Mucosa of descending colon (tissue), 3 donors: ENCODE measurements at regions not wholly inside any gene's neighbourhood (a gene's known extent, or its start where the extent isn't known, plus 50 kb on each side); places are given as distances from the start of the nearest gene placed in this dataset.
"Not testable (repeated sequence)": the region's sequence is repeated elsewhere in the genome, so short reads cannot be mapped to it uniquely, and the experiment has no call there.

ENCODE experiments used
- ATAC-seq: fragments of 200-7000 bp; cut with Tn5 transposase; one replicate; pipeline ENCODE4 v1.9.1; 2020; ENCODE audit warnings: mild to moderate bottlenecking, moderate library complexity
- DNase-seq, 3 donors: peaks; one replicate each; pipeline ENCODE4 v3.0.0-alpha.2; 2020
- H3K36me3 ChIP-seq: fragments of 200-600 bp; one replicate; pipeline ENCODE4 v1.8.0; 2021; ENCODE audit warnings: low read depth, mild to moderate bottlenecking
- H3K4me1 ChIP-seq: fragments of 200-600 bp; one replicate; pipeline ENCODE4 v1.8.0; 2021; ENCODE audit warnings: low read depth, mild to moderate bottlenecking
- H3K4me3 ChIP-seq: fragments of 200-600 bp; one replicate; pipeline ENCODE4 v1.8.0; 2021; ENCODE audit warnings: mild to moderate bottlenecking
- H3K9me3 ChIP-seq: fragments of 200-600 bp; one replicate; pipeline ENCODE4 v1.8.0; 2021; ENCODE audit warnings: mild to moderate bottlenecking
- intact Hi-C, 2 donors: fragments of 100-400 bp; cut with DNase I in 1 of 2; cut with micrococcal nuclease in 1 of 2; formaldehyde crosslinking; loops; one replicate each; pipeline versions ENCODE4 v1.11.0 to v1.11.1; 2022; cut with DNase I, micrococcal nuclease
- TF ChIP-seq, protein P1 (sequence below): fragments of 200-600 bp; IDR thresholded peaks from one replicate; pipeline ENCODE4 v1.8.0; 2022; ENCODE audit warnings: antibody characterized with exemption, mild to moderate bottlenecking
- donor health status: DM: no; HTN: no; CAD: no; lungs with moderate emphysema.
- donor health status: DM: no; HTN: no; CAD: no.
- donor health status: DM: no; HTN: yes; CAD: no.

DNA sequence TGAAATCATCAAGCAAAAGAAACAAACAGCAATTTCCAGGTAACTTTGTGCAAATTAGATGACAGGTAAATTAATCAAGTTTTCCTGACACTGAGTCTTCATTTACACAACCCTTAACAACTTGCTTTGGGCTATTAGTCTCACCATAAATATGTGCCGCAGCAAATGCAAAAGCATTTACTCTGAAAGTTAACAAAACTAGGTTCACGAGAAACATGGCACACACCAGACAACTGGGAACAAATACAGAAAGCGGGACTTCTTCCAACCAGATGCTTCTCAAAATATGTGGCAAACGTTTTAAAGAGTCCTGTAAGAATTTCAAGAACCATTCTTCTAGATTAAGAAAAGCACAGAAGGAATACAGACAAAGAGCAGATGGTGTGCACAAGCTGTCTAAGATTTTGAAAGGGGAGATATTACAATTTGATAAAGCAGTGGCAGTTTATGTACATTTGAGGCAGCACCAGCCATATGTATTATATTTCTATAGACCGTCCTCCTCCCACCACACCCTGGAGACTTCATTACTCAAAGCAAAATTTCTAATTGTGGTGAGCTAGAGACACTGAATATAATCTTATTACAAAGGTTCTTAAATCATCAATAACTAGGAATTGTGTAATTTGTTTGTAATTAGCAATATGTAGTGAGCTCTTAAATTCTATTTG is 192.5 kb upstream of the ADAMTS3 start:
- ATAC-seq (no peak), DNase-seq (no peak)
- TF ChIP-seq, protein P1, sequence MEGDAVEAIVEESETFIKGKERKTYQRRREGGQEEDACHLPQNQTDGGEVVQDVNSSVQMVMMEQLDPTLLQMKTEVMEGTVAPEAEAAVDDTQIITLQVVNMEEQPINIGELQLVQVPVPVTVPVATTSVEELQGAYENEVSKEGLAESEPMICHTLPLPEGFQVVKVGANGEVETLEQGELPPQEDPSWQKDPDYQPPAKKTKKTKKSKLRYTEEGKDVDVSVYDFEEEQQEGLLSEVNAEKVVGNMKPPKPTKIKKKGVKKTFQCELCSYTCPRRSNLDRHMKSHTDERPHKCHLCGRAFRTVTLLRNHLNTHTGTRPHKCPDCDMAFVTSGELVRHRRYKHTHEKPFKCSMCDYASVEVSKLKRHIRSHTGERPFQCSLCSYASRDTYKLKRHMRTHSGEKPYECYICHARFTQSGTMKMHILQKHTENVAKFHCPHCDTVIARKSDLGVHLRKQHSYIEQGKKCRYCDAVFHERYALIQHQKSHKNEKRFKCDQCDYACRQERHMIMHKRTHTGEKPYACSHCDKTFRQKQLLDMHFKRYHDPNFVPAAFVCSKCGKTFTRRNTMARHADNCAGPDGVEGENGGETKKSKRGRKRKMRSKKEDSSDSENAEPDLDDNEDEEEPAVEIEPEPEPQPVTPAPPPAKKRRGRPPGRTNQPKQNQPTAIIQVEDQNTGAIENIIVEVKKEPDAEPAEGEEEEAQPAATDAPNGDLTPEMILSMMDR: no peak
- Histone ChIP-seq H3K9me3 (no peaks in the 10 kb centered on the region), H3K4me1 (no peaks in the 10 kb centered on the region), H3K36me3 (no peaks in the 10 kb centered on the region), H3K4me3 (no peak overlapping the region)
- intact Hi-C loops: no loop called here

DNA sequence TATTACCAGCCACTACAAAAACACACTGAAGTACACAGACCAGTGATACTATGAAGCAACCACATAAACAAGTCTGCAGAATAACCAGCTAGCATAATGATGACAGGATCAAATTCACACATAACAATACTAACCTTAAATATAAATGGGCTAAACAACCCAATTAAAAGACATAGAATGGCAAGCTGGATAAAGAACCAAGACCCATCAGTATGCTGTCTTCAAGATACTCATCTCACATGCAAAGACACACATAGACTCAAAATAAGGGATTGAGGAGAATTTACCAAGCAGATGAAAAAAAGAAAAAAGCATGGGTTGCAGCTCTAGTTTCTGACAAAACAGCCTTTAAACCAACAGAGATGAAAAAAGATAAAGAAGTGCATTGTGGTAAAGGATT is 184.4 kb upstream of the ADAMTS3 start:
- H3K4me3 ChIP-seq, DNase-seq, H3K36me3 ChIP-seq, H3K4me1 ChIP-seq, intact Hi-C loops, ATAC-seq: not testable (repeated sequence)
- H3K9me3 ChIP-seq: peaks cover 16% of the 10 kb centered on the region

DNA sequence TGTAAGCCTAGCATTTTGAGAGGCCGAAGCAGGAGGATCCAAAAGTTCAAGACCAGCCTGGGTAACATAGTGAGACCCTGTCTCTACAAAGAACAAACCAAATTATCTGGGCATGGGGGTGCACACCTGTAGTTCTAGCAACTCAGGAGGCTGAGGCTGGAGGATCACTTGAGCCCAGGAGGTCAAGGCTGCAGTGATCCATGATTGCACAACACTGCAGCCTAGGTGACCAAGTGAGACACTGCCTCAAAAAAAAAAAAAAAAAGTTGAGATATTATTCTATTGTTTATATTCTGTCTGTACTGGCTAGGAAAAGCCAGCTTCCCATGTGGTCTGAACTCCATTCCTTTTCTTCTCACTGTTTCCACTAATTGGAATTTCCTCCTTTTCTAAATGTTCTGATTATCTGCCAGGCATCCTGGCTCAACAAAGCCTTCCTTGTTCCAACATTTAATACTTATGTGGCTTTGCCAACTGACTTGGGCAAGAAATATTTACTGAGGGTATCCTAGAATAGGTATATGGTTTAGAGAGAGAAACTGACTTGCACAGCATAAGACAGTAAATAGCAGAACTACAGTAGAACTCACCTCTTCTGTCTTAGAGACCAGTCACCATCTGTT is 175.2 kb upstream of the ADAMTS3 start:
- ATAC-seq (no peak), DNase-seq (no peak)
- no peak overlapping the region for H3K4me3 ChIP-seq
- no peaks in the 10 kb centered on the region for H3K4me1 ChIP-seq
- H3K36me3 ChIP-seq: no peaks in the 10 kb centered on the region
- intact Hi-C loops: no loop called here
- TF ChIP-seq, protein P1: no peak
- H3K9me3 ChIP-seq: no peaks in the 10 kb centered on the region

- no peak overlapping the region for H3K4me3 ChIP-seq
- H3K4me1 ChIP-seq: no peaks in the 10 kb centered on the region
- DNase-seq (no peak), ATAC-seq (no peak)
- H3K36me3 ChIP-seq: no peaks in the 10 kb centered on the region
- intact Hi-C loops: no loop called here
- TF ChIP-seq, protein P1: no peak
- H3K9me3 ChIP-seq: no peaks in the 10 kb centered on the region
These were observed 174.1 kb upstream of the ADAMTS3 start for GRCh38 chr4:72743078-72743477.

DNA sequence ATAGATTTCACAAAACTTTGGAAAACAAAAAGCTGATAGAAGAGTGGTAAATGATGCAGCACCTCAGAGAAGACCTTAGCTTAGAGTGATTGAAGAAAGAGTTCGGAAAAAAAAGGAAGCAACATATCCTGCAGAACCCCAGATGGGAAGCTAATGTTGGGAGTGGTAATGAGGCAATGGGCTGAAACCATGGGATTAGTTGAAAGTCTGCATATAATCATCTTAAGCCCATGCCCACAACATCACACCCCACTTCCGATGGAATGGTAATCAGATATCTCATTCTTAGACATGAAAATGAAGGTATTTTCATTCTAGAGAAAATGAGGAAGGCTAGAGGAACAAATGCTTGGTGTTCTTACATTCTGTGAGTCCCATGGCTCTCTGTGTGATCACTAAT is 146.3 kb upstream of the ADAMTS3 start:
- Histone ChIP-seq H3K4me3 (no peak overlapping the region), H3K36me3 (no peaks in the 10 kb centered on the region), H3K9me3 (no peaks in the 10 kb centered on the region), H3K4me1 (no peaks in the 10 kb centered on the region)
- ATAC-seq (no peak), DNase-seq (no peak)
- TF ChIP-seq, protein P1: no peak
- intact Hi-C loops: no loop called here

- no peaks in the 10 kb centered on the region for H3K4me1 ChIP-seq
- H3K9me3 ChIP-seq: no peaks in the 10 kb centered on the region
- H3K36me3 ChIP-seq: no peaks in the 10 kb centered on the region
- ATAC-seq: no peak
- no peak overlapping the region for H3K4me3 ChIP-seq
- TF ChIP-seq, protein P1: no peak
- intact Hi-C loops: no loop called here
- no peak for DNase-seq
These were observed 145.7 kb upstream of the ADAMTS3 start for GRCh38 chr4:72714482-72715279.
